ENCODE measurements at regions not wholly inside any gene's neighbourhood (a gene's known extent, or its start where the extent isn't known, plus 50 kb on each side); places are given as distances from the start of the nearest gene placed in this dataset.

- WGBS (ENCODE audit: insufficient coverage), result 84% methylated on average over 3 of the region's 5 CpGs
- no peaks in the 10 kb centered on the region for H3K79me2 ChIP-seq (ENCODE audit: control insufficient read depth, insufficient read depth, low read length)
- H3K4me3 ChIP-seq (ENCODE audit: control extremely low read depth in 1 of 5, extremely low read depth in 1 of 5, insufficient read depth in 1 of 5, low read depth in 2 of 5, low read length in 4 of 5), result no peak overlapping the region
- H3K4me2 ChIP-seq (replicated peaks; ENCODE audit: low read depth, low read length, poor library complexity, severe bottlenecking), result no peak overlapping the region
- intact Hi-C loops (cut with micrococcal nuclease), result no loop called here
- no peaks in the 10 kb centered on the region for H3K27me3 ChIP-seq (replicated peaks in 1 of 4; ENCODE audit: control extremely low read depth in 1 of 4, control insufficient read depth in 3 of 4, insufficient read depth in 4 of 4, low read length in 3 of 4)
- no peaks in the 10 kb centered on the region for H4K20me1 ChIP-seq (ENCODE audit: control insufficient read depth, insufficient read depth, low read length, poor library complexity, severe bottlenecking)
- CTCF ChIA-PET, result no interaction called here
- TF ChIP-seq CTCF (IDR thresholded peaks at IDR 0.05) (no peak), EZH2 (IDR thresholded peaks at IDR 0.05; ENCODE audit: borderline replicate concordance, insufficient read depth, low read depth, low read length, poor library complexity, severe bottlenecking) (no peak)
- no peaks in the 10 kb centered on the region for H3K9me3 ChIP-seq (ENCODE audit: control extremely low read depth in 1 of 3, control insufficient read depth in 2 of 3, insufficient read depth in 1 of 3, low read length in 2 of 3)
- no peak for ATAC-seq (ENCODE audit: low read depth)
- no peak for DNase-seq
- no peaks in the 10 kb centered on the region for H3K36me3 ChIP-seq (replicated peaks in 1 of 2; ENCODE audit: control extremely low read depth in 1 of 2, control insufficient read depth in 1 of 2, extremely low read depth in 1 of 2, insufficient read depth in 2 of 2, low read length in 1 of 2)
- POLR2A ChIA-PET, result no interaction called here
- Mint-ChIP-seq H3K4me1 (no peaks in the 10 kb centered on the region), H3K27ac (no peak overlapping the region), H3K4me3 (no peak overlapping the region), H3K9me3 (ENCODE audit: insufficient read depth) (peaks cover 5% of the 10 kb centered on the region), H3K27me3 (no peaks in the 10 kb centered on the region)
- H3K27ac ChIP-seq (ENCODE audit: low read length in 2 of 2), result no peak overlapping the region
- no peak overlapping the region for H3K9ac ChIP-seq (ENCODE audit: low read length)
- H3K4me1 ChIP-seq (ENCODE audit: control insufficient read depth in 2 of 2, insufficient read depth in 2 of 2, low read length in 2 of 2), result no peaks in the 10 kb centered on the region
- H2AFZ ChIP-seq (ENCODE audit: insufficient read depth, low read depth, low read length, poor library complexity, severe bottlenecking), result no peak overlapping the region
These were observed 279.3 kb upstream of the FBXL7 start for GRCh38 chr5:15220642-15221173.

GRCh38 chr5:15215056-15215455, 284.9 kb upstream of the FBXL7 start:
- Histone ChIP-seq H3K4me1 (ENCODE audit: control insufficient read depth in 2 of 2, insufficient read depth in 2 of 2, low read length in 2 of 2) (no peaks in the 10 kb centered on the region), H3K36me3 (replicated peaks in 1 of 2; ENCODE audit: control extremely low read depth in 1 of 2, control insufficient read depth in 1 of 2, extremely low read depth in 1 of 2, insufficient read depth in 2 of 2, low read length in 1 of 2) (no peaks in the 10 kb centered on the region), H3K79me2 (ENCODE audit: control insufficient read depth, insufficient read depth, low read length) (no peaks in the 10 kb centered on the region), H3K27me3 (replicated peaks in 1 of 4; ENCODE audit: control extremely low read depth in 1 of 4, control insufficient read depth in 3 of 4, insufficient read depth in 4 of 4, low read length in 3 of 4) (no peaks in the 10 kb centered on the region), H2AFZ (ENCODE audit: insufficient read depth, low read depth, low read length, poor library complexity, severe bottlenecking) (no peak overlapping the region), H3K27ac (ENCODE audit: low read length in 2 of 2) (no peak overlapping the region), H4K20me1 (ENCODE audit: control insufficient read depth, insufficient read depth, low read length, poor library complexity, severe bottlenecking) (no peaks in the 10 kb centered on the region), H3K9me3 (ENCODE audit: control extremely low read depth in 1 of 3, control insufficient read depth in 2 of 3, insufficient read depth in 1 of 3, low read length in 2 of 3) (no peaks in the 10 kb centered on the region), H3K4me3 (ENCODE audit: control extremely low read depth in 1 of 5, extremely low read depth in 1 of 5, insufficient read depth in 1 of 5, low read depth in 2 of 5, low read length in 4 of 5) (no peak overlapping the region), H3K9ac (ENCODE audit: low read length) (no peak overlapping the region), H3K4me2 (replicated peaks; ENCODE audit: low read depth, low read length, poor library complexity, severe bottlenecking) (no peak overlapping the region)
- H3K4me1 Mint-ChIP-seq, result no peaks in the 10 kb centered on the region
- ChIA-PET CTCF (no interaction called here), POLR2A (no interaction called here)
- H3K9me3 Mint-ChIP-seq (ENCODE audit: insufficient read depth), result peaks cover 5% of the 10 kb centered on the region
- ATAC-seq (ENCODE audit: low read depth) (no peak), DNase-seq (no peak)
- TF ChIP-seq EZH2 (IDR thresholded peaks at IDR 0.05; ENCODE audit: borderline replicate concordance, insufficient read depth, low read depth, low read length, poor library complexity, severe bottlenecking) (no peak), CTCF (IDR thresholded peaks at IDR 0.05) (no peak)
- no peak overlapping the region for H3K27ac Mint-ChIP-seq
- 83% methylated on average over 2 of the region's 2 CpGs for WGBS (ENCODE audit: insufficient coverage)
- no peak overlapping the region for H3K4me3 Mint-ChIP-seq
- no peaks in the 10 kb centered on the region for H3K27me3 Mint-ChIP-seq
- intact Hi-C loops (cut with micrococcal nuclease), result no loop called here

Measured in B cell (primary cell).